ENCODE measurements at regions not wholly inside any gene's neighbourhood (a gene's known extent, or its start where the extent isn't known, plus 50 kb on each side); places are given as distances from the start of the nearest gene placed in this dataset.

- no peak for TF ChIP-seq CTCF (conservative IDR thresholded peaks at IDR 0.05; ENCODE audit: low read length)
- no peak for TF ChIP-seq EZH2phosphoT487 (IDR thresholded peaks at IDR 0.05; ENCODE audit: borderline replicate concordance, low read depth, low read length)
These were observed 340.0 kb downstream of the FBXW7 start for GRCh38 chr4:152195888-152196287.

All from OCI-LY7 (cell line).